ENCODE measurements at regions not wholly inside any gene's neighbourhood (a gene's known extent, or its start where the extent isn't known, plus 50 kb on each side); places are given as distances from the start of the nearest gene placed in this dataset.

GRCh38 chr10:2993636-2994035 lies 73.7 kb upstream of the PFKP start:
- Histone ChIP-seq H3K36me3 (no peaks in the 10 kb centered on the region), H3K4me3 (no peak overlapping the region), H3K4me1 (no peaks in the 10 kb centered on the region), H3K27ac (no peak overlapping the region), H3K27me3 (peaks cover 0 to 14% (median 9%) of the 10 kb centered on the region in 7 donors), H3K9me3 (peaks cover 0 to 15% (median 0%) of the 10 kb centered on the region in 11 donors)
- intact Hi-C loops (cut with DNase I): no loop called here
- no peak for ATAC-seq
- DNase-seq: no peak
- TF ChIP-seq CTCF (IDR thresholded peaks at IDR 0.05): no peak
- 83 to 89% methylated on average over 17 of the region's 17 CpGs for WGBS, 2 donors

GRCh38 chr10:2992401-2993198 lies 74.7 kb upstream of the PFKP start:
- intact Hi-C loops (cut with DNase I): no loop called here
- Histone ChIP-seq H3K4me3 (no peak overlapping the region), H3K27me3 (peaks cover 0 to 25% (median 9%) of the 10 kb centered on the region in 7 donors), H3K9me3 (peaks cover 0 to 15% (median 0%) of the 10 kb centered on the region in 11 donors), H3K4me1 (no peaks in the 10 kb centered on the region), H3K27ac (no peak overlapping the region), H3K36me3 (no peaks in the 10 kb centered on the region)
- DNase-seq (no peak), ATAC-seq (no peak)
- no peak for TF ChIP-seq CTCF (IDR thresholded peaks at IDR 0.05)
- WGBS, 2 donors: 80 to 82% methylated on average over 10 of the region's 10 CpGs

GRCh38 chr10:2990764-2991163 lies 76.6 kb upstream of the PFKP start:
- intact Hi-C loops (cut with DNase I): no loop called here
- Histone ChIP-seq H3K36me3 (no peaks in the 10 kb centered on the region), H3K4me1 (no peaks in the 10 kb centered on the region), H3K27ac (no peak overlapping the region), H3K4me3 (no peak overlapping the region), H3K27me3 (peaks cover 0 to 35% (median 14%) of the 10 kb centered on the region in 7 donors), H3K9me3 (peaks cover 0 to 15% (median 0%) of the 10 kb centered on the region in 11 donors)
- WGBS, 2 donors: 77 to 83% methylated on average over 3 of the region's 3 CpGs
- TF ChIP-seq CTCF (IDR thresholded peaks at IDR 0.05): no peak
- no peak for DNase-seq
- ATAC-seq: no peak

- Histone ChIP-seq H3K27ac (no peak overlapping the region), H3K4me3 (no peak overlapping the region), H3K9me3 (peaks cover 0 to 15% (median 0%) of the 10 kb centered on the region in 11 donors), H3K4me1 (no peaks in the 10 kb centered on the region), H3K36me3 (no peaks in the 10 kb centered on the region), H3K27me3 (peaks cover 0 to 47% (median 28%) of the 10 kb centered on the region in 7 donors)
- no peak for ATAC-seq
- DNase-seq: no peak
- intact Hi-C loops (cut with DNase I): no loop called here
- TF ChIP-seq CTCF (IDR thresholded peaks at IDR 0.05): no peak
- WGBS, 2 donors: 74 to 79% methylated on average over 4 of the region's 4 CpGs
These were observed 77.9 kb upstream of the PFKP start for GRCh38 chr10:2989292-2989947.
